Occipital lobe (tissue), 1 donor: ENCODE measurements at regions not wholly inside any gene's neighbourhood (a gene's known extent, or its start where the extent isn't known, plus 50 kb on each side); places are given as distances from the start of the nearest gene placed in this dataset.
"Not testable (repeated sequence)": the region's sequence is repeated elsewhere in the genome, so short reads cannot be mapped to it uniquely, and the experiment has no call there.

Experiments
- DNase-seq: peaks from one replicate; lab custom pipeline; 2025; lab: John Stamatoyannopoulos, UW

GRCh38 chr13:82606008-82606407, 1276.3 kb downstream of the SLITRK1 start:
- DNase-seq = no peak

DNA sequence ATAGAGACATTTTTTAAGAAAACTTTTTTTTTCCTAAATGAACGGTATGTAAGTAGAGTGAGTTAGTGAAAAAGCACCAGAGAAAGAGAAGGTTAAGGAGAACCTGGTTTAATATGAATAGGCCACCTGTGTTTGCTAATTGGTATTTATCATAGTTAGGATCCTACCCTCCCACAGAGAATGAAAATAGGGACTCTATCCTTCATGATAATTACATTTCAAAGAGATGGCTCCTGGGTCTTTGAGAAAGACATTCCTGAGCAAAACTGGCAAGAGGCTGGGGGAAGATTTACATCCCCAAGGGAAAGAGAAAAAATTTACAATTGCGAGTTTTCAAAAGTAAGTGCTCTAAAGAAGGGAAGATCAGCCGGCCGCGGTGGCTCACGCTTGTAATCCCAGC, 1284.5 kb downstream of the SLITRK1 start:
- no peak for DNase-seq

GRCh38 chr13:82593239-82593638, 1289.0 kb downstream of the SLITRK1 start:
- DNase-seq = no peak

- DNase-seq = no peak
Measured at GRCh38 chr13:82571653-82572052, 1310.6 kb downstream of the SLITRK1 start.

GRCh38 chr13:82569581-82569980, 1312.7 kb downstream of the SLITRK1 start:
- no peak for DNase-seq

GRCh38 chr13:82566864-82567263, 1315.4 kb downstream of the SLITRK1 start:
- no peak for DNase-seq

DNA sequence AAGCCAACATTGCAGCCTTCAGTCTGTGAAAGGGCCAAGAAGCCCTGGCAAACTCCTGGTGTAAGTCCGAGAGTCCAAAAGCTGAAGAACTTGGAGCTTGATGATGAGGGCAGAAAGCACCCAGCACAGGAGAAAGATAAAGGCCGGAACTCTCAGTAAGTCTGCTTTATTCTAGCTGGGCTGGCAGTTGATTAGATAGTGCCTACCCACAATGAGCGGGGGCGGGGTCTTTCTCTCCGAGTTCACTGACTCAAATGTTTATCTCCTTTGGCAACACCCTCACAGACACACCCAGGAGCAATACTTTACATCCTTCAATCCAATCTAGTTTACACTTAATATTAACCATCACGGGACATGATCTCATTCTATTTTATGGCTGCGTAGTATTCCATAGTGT, 1317.1 kb downstream of the SLITRK1 start:
- DNase-seq = no peak

DNA sequence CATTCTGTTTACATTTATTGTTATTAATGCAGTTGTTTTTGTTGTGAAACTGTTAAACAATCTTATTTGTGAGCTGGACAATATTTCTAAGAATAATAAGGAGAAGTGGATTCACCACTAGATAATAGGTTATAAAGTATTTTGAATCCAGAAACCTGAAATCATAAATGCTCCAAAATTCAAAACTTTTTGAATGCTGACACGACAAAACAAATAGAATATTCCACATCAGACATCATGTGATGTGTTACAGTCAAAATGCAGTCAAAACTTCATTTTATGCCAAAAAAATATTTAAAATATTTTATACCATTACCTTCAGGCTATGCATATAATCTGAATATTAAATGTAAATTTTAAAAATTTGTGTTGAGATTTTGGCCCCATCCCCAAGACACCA, 1321.4 kb downstream of the SLITRK1 start:
- no peak for DNase-seq

- no peak for DNase-seq
Measured at GRCh38 chr13:82522872-82523271, 1359.4 kb downstream of the SLITRK1 start.

DNA sequence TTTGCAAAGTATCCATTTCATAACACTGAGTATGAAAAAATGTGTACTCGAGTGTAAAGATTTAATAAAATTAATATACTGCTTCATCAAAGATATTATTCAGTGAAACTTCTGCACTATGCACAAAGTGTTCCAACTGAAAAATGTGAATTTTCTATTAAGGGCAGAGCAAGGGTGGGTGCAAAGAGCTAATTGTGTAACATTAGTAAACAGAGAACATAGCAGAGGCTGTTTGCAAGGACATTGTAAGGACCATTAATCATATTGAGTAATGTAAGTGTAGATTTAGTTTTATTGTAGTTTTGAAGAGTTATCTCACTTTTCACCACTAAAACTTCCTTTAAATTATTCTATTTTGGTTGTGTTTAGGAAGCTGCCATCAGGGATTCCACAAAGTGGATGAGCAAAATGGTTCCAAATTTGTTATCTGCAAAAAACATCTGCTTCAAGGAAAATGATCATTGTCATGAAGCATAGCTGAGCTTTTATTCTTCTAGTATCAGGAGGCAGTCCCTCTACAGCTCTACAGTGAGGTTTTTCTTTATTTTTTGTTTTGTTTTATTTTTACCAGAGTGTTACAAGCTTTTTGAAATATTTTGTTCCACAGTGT, 1375.4 kb downstream of the SLITRK1 start:
- DNase-seq = no peak

DNA sequence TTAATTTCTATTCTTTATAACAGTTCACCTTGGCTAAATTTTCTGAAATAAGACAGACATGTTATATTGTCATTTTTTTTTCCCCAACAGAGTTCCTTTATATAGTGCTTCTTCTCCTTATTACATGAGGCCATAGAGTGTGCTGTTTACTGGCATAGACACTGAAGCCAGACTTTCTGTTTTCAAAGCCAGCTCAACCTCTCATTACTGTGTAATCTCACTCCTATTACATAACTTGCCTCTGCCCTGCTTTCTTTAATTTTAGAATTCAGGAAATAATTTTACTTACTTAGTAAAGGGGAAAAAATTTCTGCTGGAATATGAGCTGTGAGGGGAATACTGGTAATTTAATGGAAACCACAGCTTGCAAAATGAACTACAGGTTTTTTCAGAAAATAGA, 1380.4 kb downstream of the SLITRK1 start:
- no peak for DNase-seq

- DNase-seq = no peak
Measured at GRCh38 chr13:82480415-82480814, 1401.9 kb downstream of the SLITRK1 start.

DNA sequence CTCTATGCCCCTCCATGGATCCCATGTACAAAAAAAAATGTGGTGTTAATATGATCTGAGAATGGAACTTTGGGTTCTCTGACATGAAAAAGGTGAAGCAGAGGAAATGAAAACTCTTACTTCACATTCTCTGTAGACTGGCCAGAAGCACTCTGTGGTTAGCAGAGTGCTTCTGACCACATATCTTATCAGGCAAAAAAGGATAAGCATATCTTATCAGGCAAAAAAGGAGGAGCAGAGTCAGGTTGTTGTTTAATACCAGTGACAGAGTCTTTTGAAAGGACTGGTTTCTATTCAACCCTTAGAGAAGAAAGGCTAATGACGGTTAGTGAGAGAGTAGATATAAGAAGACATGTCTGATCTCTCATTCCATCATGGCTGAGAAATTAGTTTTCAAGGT, 1404.8 kb downstream of the SLITRK1 start:
- no peak for DNase-seq

DNA sequence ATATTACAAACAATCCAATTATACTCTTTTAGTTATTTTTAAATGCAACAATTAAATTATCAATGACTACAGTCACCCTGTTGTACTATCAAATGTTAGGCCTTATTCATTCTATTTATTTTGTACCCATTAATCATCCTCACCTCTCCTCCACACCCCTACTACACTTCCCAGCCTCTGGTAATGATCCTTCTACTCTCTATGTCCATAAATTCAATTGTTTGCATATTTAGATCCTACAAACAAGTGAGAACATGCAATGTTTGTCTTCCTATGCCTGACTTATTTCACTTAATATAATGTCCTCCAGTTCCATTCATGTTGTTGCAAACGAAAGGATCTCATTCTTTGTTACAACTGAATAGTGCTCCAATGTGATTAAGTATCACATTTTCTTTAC, 1414.6 kb downstream of the SLITRK1 start:
- DNase-seq = no peak

- not testable (repeated sequence) for DNase-seq
Measured at GRCh38 chr13:82459575-82459974, 1422.7 kb downstream of the SLITRK1 start.

- DNase-seq = no peak
Measured at GRCh38 chr13:82458169-82458568, 1424.1 kb downstream of the SLITRK1 start.

DNA sequence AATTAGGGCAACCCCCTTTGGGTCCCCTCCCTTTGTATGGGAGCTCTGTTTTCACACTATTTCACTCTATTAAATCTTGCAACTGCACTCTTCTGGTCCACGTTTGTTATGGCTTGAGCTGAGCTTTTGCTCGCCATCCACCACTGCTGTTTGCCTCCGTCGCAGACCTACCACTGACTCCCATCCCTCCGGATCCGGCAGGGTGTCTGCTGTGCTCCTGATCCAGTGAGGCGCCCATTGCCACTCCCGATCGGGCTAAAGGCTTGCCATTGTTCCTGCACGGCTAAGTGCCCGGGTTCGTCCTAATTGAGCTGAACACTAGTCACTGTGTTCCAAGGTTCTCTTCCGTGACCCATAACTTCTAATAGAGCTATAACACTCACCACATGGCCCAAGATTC, 1424.7 kb downstream of the SLITRK1 start:
- not testable (repeated sequence) for DNase-seq

DNA sequence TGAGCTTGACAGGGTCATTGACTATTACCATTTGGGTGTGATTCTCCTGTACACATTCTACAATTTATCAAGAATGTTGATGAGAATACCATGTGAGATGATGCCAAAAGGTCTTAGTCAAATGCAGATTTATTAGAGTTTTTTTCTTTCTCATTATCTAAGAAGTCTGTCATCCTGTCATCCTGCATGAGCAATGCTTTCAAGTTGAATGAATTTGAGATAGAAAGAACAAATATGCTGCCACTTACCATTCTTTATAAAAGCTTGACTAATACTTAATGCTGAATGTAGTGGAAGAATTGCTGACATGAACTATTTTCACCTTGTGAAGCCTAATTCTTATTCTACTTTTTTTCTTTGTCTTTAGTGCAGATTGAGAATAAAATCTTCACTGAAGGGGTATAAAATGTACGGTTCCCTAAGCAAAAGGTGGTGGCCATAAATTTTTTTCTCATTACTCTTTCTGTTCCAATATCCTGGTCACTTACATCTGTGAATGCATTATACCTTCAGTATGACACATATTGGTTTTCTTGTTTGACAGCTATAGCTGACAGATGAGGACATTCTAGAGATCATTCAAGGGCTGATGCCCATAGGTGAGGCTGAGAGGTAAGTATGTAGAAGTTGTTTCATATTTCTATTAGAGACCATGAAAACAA, 1434.7 kb downstream of the SLITRK1 start:
- no peak for DNase-seq

- DNase-seq = no peak
Measured at GRCh38 chr13:82439159-82439904, 1442.9 kb downstream of the SLITRK1 start.

DNA sequence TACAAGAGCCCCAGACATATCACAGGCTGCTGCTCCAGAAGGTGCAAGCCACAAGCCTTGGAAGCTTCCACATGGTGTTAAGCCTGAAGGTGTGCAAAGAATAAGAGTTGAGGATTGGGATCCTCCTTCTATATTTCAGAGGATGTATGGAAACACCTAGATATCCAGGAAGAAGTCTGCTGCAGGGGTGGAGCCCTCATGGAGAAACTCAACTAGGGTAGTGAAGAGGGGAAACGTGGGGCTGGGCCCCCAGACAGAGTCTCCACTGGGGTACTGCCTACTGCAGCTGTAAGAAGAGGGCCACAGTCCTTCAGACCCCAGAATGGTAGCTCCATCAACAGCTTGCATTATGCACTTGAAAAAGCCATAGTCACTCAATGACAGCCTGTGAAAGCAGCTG, 1444.0 kb downstream of the SLITRK1 start:
- DNase-seq = no peak

DNA sequence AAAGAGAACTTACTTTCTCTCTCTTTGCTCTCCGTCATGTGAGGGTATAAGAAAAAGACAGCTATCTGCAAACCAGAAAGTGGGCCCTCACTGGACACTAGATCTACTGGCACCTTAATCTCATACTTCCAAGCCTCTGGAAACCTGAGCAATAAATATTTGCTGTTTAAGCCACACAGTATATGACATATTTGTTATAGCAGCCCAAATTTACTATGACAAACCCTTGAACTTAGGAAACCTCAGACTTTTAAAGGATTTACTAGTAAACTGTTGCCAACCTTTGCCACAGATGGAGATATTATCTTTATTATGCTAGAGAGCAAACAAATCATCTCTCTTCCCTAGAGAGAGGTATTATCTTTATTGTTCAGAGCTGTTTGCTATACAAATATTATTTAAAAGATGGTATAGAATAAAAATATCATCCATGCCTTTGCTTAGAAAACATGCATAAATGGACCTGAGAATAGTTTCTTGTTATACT, 1446.1 kb downstream of the SLITRK1 start:
- no peak for DNase-seq

DNA sequence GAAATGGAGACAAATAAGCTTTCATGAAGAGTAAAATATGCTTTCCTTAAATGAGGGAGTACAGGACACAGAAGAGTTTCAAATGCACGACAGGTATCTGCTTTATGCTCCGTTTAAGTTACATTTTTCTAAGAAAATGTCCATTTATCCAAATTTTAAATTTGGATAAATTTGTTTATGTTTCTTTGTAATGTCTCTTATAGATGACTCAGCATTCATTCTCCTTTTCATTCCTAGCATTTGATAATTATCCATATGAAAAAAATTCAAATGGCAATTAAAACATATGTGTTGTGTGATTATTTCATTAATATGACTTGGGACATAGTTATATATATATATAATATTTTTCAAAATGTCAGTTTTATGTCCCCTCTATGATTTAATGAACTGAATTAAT, 1449.3 kb downstream of the SLITRK1 start:
- no peak for DNase-seq

DNA sequence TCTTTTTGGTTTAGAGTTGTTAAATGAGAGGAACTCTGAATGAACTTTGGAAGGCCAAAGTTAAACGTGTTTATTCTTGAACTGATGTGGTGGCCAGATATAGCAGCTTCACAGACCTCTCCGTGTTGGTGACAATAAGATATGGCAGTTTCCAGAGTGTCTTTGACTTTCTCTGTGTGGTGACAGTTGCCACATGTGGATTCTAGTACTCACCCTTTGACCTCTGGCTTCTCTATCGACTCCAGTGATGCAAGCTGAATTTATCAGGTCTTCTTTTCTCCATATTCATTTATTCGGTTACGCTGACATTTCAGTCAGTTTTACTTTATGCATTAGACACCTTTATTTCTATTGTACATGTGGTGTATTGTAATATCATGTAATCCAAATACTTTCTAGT, 1469.5 kb downstream of the SLITRK1 start:
- DNase-seq = no peak
